ENCODE measurements at regions not wholly inside any gene's neighbourhood (a gene's known extent, or its start where the extent isn't known, plus 50 kb on each side); places are given as distances from the start of the nearest gene placed in this dataset.
"Not testable (repeated sequence)": the region's sequence is repeated elsewhere in the genome, so short reads cannot be mapped to it uniquely, and the experiment has no call there.

- Histone ChIP-seq H3K36me3 (replicated peaks) (no peaks in the 10 kb centered on the region), H3K4me1 (no peaks in the 10 kb centered on the region), H3K4me3 (no peak overlapping the region), H3K27me3 (ENCODE audit: low read depth) (peaks cover 15% of the 10 kb centered on the region; the same call in 1 of the 2 replicates), H3K9me3 (peaks cover 4% of the 10 kb centered on the region; the same call in 1 of the 2 replicates)
- no peak for DNase-seq (ENCODE audit: low spot score in 2 of 2)
- in situ Hi-C loops (cut with MboI; ENCODE audit: low sequenced_read_pairs) = no loop called here
These were observed 117.5 kb upstream of the CRHR1 start for GRCh38 chr17:45666641-45667040.

GRCh38 chr17:45667591-45668171, 116.4 kb upstream of the CRHR1 start:
- Histone ChIP-seq H3K4me1 (no peaks in the 10 kb centered on the region), H3K27me3 (ENCODE audit: low read depth) (peaks cover 13% of the 10 kb centered on the region; the same call in 1 of the 2 replicates), H3K9me3 (no peaks in the 10 kb centered on the region), H3K4me3 (no peak overlapping the region), H3K36me3 (replicated peaks) (no peaks in the 10 kb centered on the region)
- DNase-seq (ENCODE audit: low spot score in 2 of 2) = no peak
- in situ Hi-C loops (cut with MboI; ENCODE audit: low sequenced_read_pairs) = no loop called here

- in situ Hi-C loops (cut with MboI; ENCODE audit: low sequenced_read_pairs) = no loop called here
- Histone ChIP-seq H3K4me3 (no peak overlapping the region), H3K27me3 (ENCODE audit: low read depth) (peaks cover 8% of the 10 kb centered on the region; the same call in 1 of the 2 replicates), H3K9me3 (no peaks in the 10 kb centered on the region), H3K36me3 (replicated peaks) (no peaks in the 10 kb centered on the region), H3K4me1 (no peaks in the 10 kb centered on the region)
- DNase-seq (ENCODE audit: low spot score in 2 of 2) = no peak
These were observed 115.8 kb upstream of the CRHR1 start for GRCh38 chr17:45668316-45668715.

GRCh38 chr17:45672301-45672700, 111.8 kb upstream of the CRHR1 start:
- Histone ChIP-seq H3K4me1 (no peaks in the 10 kb centered on the region), H3K36me3 (replicated peaks) (no peaks in the 10 kb centered on the region), H3K9me3 (no peaks in the 10 kb centered on the region), H3K4me3 (no peak overlapping the region), H3K27me3 (ENCODE audit: low read depth) (peaks cover 10% of the 10 kb centered on the region)
- DNase-seq (ENCODE audit: low spot score in 2 of 2) = no peak
- in situ Hi-C loops (cut with MboI; ENCODE audit: low sequenced_read_pairs) = no loop called here

- DNase-seq (ENCODE audit: low spot score in 2 of 2) = no peak
- peaks cover 10% of the 10 kb centered on the region for H3K27me3 ChIP-seq (ENCODE audit: low read depth)
- H3K4me3 ChIP-seq = no peak overlapping the region
- no peaks in the 10 kb centered on the region for H3K9me3 ChIP-seq
- H3K4me1 ChIP-seq = no peaks in the 10 kb centered on the region
- in situ Hi-C loops (cut with MboI; ENCODE audit: low sequenced_read_pairs) = no loop called here
- no peaks in the 10 kb centered on the region for H3K36me3 ChIP-seq (replicated peaks)
These were observed 111.3 kb upstream of the CRHR1 start for GRCh38 chr17:45672792-45673191.

- in situ Hi-C loops (cut with MboI; ENCODE audit: low sequenced_read_pairs) = not testable (repeated sequence)
These were observed 110.4 kb upstream of the CRHR1 start for GRCh38 chr17:45673759-45674158.

GRCh38 chr17:45675012-45675411, 109.1 kb upstream of the CRHR1 start:
- no peaks in the 10 kb centered on the region for H3K9me3 ChIP-seq
- no peaks in the 10 kb centered on the region for H3K36me3 ChIP-seq (replicated peaks)
- peaks cover 11% of the 10 kb centered on the region for H3K27me3 ChIP-seq (ENCODE audit: low read depth)
- in situ Hi-C loops (cut with MboI; ENCODE audit: low sequenced_read_pairs) = no loop called here
- no peak overlapping the region for H3K4me3 ChIP-seq
- DNase-seq (ENCODE audit: low spot score in 2 of 2) = no peak
- H3K4me1 ChIP-seq = no peaks in the 10 kb centered on the region

More at GRCh38 chr17:45673759-45674158, 110.4 kb upstream of the CRHR1 start:
- H3K4me3 ChIP-seq; H3K36me3 ChIP-seq (replicated peaks); DNase-seq (ENCODE audit: low spot score in 2 of 2); H3K4me1 ChIP-seq; H3K9me3 ChIP-seq: not testable (repeated sequence)
- H3K27me3 ChIP-seq (ENCODE audit: low read depth) = peaks cover 14% of the 10 kb centered on the region

GRCh38 chr17:45675892-45676291, 108.2 kb upstream of the CRHR1 start:
- in situ Hi-C loops (cut with MboI; ENCODE audit: low sequenced_read_pairs) = no loop called here

GRCh38 chr17:45676695-45677094, 107.4 kb upstream of the CRHR1 start:
- in situ Hi-C loops (cut with MboI; ENCODE audit: low sequenced_read_pairs) = no loop called here
- H3K27me3 ChIP-seq (ENCODE audit: low read depth) = peaks cover 6% of the 10 kb centered on the region

More at GRCh38 chr17:45675892-45676291, 108.2 kb upstream of the CRHR1 start:
- H3K9me3 ChIP-seq = no peaks in the 10 kb centered on the region
- peaks cover 6% of the 10 kb centered on the region for H3K27me3 ChIP-seq (ENCODE audit: low read depth)
- no peaks in the 10 kb centered on the region for H3K4me1 ChIP-seq
- H3K4me3 ChIP-seq = no peak overlapping the region
- no peak for DNase-seq (ENCODE audit: low spot score in 2 of 2)
- no peaks in the 10 kb centered on the region for H3K36me3 ChIP-seq (replicated peaks)

GRCh38 chr17:45677770-45678169, 106.3 kb upstream of the CRHR1 start:
- H3K27me3 ChIP-seq (ENCODE audit: low read depth) = peaks cover 6% of the 10 kb centered on the region
- H3K4me1 ChIP-seq = no peaks in the 10 kb centered on the region
- no peak for DNase-seq (ENCODE audit: low spot score in 2 of 2)
- H3K36me3 ChIP-seq (replicated peaks) = no peaks in the 10 kb centered on the region
- H3K4me3 ChIP-seq = no peak overlapping the region
- in situ Hi-C loops (cut with MboI; ENCODE audit: low sequenced_read_pairs) = no loop called here
- no peaks in the 10 kb centered on the region for H3K9me3 ChIP-seq

More at GRCh38 chr17:45676695-45677094, 107.4 kb upstream of the CRHR1 start:
- Histone ChIP-seq H3K9me3 (no peaks in the 10 kb centered on the region), H3K4me3 (no peak overlapping the region), H3K4me1 (no peaks in the 10 kb centered on the region), H3K36me3 (replicated peaks) (no peaks in the 10 kb centered on the region)
- no peak for DNase-seq (ENCODE audit: low spot score in 2 of 2)

- H3K4me1 ChIP-seq = peaks cover 4% of the 10 kb centered on the region
- H3K27me3 ChIP-seq (ENCODE audit: low read depth) = peaks cover 6% of the 10 kb centered on the region
- H3K4me3 ChIP-seq = no peak overlapping the region
- no peaks in the 10 kb centered on the region for H3K36me3 ChIP-seq (replicated peaks)
- no peak for DNase-seq (ENCODE audit: low spot score in 2 of 2)
- no peaks in the 10 kb centered on the region for H3K9me3 ChIP-seq
- in situ Hi-C loops (cut with MboI; ENCODE audit: low sequenced_read_pairs) = no loop called here
These were observed 104.7 kb upstream of the CRHR1 start for GRCh38 chr17:45679426-45679825.

GRCh38 chr17:45680360-45680759, 103.8 kb upstream of the CRHR1 start:
- Histone ChIP-seq H3K9me3 (no peaks in the 10 kb centered on the region), H3K4me1 (peaks cover 5% of the 10 kb centered on the region), H3K36me3 (replicated peaks) (no peaks in the 10 kb centered on the region), H3K27me3 (ENCODE audit: low read depth) (peaks cover 6% of the 10 kb centered on the region), H3K4me3 (no peak overlapping the region)
- in situ Hi-C loops (cut with MboI; ENCODE audit: low sequenced_read_pairs) = no loop called here
- no peak for DNase-seq (ENCODE audit: low spot score in 2 of 2)

GRCh38 chr17:45681706-45682105, 102.4 kb upstream of the CRHR1 start:
- Histone ChIP-seq H3K27me3 (ENCODE audit: low read depth) (peaks cover 6% of the 10 kb centered on the region), H3K4me3 (no peak overlapping the region), H3K4me1 (peaks cover 5% of the 10 kb centered on the region), H3K9me3 (no peaks in the 10 kb centered on the region), H3K36me3 (replicated peaks) (no peaks in the 10 kb centered on the region)
- in situ Hi-C loops (cut with MboI; ENCODE audit: low sequenced_read_pairs) = no loop called here
- DNase-seq (ENCODE audit: low spot score in 2 of 2) = no peak

GRCh38 chr17:45686250-45686649, 97.9 kb upstream of the CRHR1 start:
- in situ Hi-C loops (cut with MboI; ENCODE audit: low sequenced_read_pairs) = no loop called here
- Histone ChIP-seq H3K27me3 (ENCODE audit: low read depth) (peaks cover 13% of the 10 kb centered on the region), H3K9me3 (no peaks in the 10 kb centered on the region), H3K4me1 (peaks cover 5% of the 10 kb centered on the region), H3K36me3 (replicated peaks) (no peaks in the 10 kb centered on the region), H3K4me3 (no peak overlapping the region)
- no peak for DNase-seq (ENCODE audit: low spot score in 2 of 2)

GRCh38 chr17:45687594-45687993, 96.5 kb upstream of the CRHR1 start:
- DNase-seq (ENCODE audit: low spot score in 2 of 2) = no peak
- in situ Hi-C loops (cut with MboI; ENCODE audit: low sequenced_read_pairs) = no loop called here
- H3K27me3 ChIP-seq (ENCODE audit: low read depth) = peaks cover 13% of the 10 kb centered on the region

More at GRCh38 chr17:45687594-45687993, 96.5 kb upstream of the CRHR1 start:
- Histone ChIP-seq H3K36me3 (replicated peaks) (no peaks in the 10 kb centered on the region), H3K4me1 (peaks cover 5% of the 10 kb centered on the region), H3K4me3 (no peak overlapping the region), H3K9me3 (no peaks in the 10 kb centered on the region)

All from HAP-1 (cell line).